Germinal center (tissue), 1 donor: ENCODE measurements at regions not wholly inside any gene's neighbourhood (a gene's known extent, or its start where the extent isn't known, plus 50 kb on each side); places are given as distances from the start of the nearest gene placed in this dataset.
A peak's percentile ranks its signal among the peaks of the same experiment; 100 is the strongest.

Source experiments
- DNase-seq: peaks from one replicate; pipeline ENCODE4 v3.0.0; 2012; ENCODE audit warnings: mixed read lengths, low spot score

DNA sequence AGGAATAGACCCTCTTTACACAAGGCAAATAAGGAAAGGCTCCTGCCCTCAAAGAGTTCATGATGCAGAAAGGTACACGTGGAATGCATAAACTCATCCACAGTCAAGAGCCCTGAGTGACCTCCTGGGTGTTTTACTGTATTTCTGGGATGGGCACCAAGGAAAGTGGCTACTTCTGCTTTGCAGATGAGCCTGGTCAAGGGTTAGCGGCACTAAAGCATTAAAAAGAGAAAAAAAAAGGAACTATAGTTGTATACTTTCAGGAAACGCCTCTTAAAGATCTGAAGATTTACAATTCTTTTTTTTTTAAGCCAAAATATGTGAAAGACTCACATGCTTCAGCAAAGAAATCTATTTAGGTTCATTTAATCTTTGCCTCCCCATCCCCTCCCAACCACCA is 366.2 kb upstream of the PDE4D start:
- DNase-seq, result no peak

DNA sequence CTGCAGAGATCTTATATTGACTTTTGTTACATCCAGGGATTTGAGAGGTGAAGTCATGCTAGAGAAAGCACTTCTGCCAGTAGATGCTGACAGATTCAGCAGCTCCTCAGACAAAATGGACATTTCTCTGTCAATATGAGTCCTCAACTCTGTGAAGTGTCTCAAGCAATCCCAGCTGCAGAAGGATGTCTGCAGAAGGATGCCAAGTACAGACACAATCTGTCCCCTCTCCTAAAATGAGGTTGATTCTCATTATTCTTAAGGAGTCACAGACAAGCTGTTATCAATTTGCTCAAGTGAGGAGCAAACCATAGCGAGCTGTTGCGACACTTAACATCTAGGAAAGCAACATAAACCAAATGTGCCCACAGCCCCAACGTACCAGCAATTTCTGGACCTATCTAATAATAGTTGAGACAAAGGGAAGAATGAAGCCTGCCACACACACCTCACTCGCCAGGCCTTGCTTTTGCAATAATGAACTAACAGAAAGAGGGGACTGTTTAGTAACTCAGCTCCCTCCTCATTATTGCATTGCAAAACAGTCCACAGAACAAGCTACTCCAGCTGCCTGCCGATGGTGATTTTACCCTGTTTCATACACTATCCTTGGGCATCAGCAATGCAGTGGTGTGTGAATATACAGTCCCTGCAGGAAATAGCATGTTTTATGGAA is 364.2 kb upstream of the PDE4D start:
- no peak for DNase-seq

DNA sequence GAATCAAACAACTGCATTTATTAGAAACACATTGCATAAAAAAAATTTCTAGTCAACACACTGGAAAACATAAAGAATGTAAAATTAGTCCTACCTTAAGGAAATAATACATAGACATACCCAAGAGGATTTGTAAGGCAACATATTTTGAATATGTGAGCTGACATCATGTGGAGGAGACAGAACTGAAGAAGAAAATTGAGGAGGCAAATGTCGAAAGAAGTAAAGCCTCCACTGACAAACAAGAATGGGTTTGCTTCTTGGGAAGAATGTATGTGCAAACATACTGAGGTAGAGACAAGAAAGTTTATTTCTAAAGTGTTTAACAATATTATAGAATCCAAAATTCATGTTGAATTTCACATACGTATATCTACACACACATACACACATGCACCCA is 363.0 kb upstream of the PDE4D start:
- no peak for DNase-seq

DNA sequence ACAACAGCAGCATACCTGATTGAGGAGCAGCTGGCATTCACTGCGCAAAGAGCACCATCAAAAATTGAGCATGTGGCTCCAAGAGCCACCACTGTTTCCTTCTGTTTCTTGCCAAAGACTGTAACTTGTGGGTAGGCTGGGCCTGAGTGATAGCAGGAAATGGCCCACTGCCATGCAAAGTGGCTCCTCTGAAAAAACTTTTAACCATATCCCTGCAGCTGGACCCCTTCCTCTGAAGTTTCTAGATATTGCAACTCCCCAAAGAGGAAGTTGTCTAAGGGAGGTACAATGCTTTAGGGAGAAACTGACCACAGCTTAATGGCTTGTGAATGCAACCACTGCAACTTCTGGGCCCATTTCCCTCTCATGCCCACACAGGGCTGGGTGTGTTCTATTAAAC is 355.4 kb upstream of the PDE4D start:
- peak; percentile 5 for DNase-seq

DNA sequence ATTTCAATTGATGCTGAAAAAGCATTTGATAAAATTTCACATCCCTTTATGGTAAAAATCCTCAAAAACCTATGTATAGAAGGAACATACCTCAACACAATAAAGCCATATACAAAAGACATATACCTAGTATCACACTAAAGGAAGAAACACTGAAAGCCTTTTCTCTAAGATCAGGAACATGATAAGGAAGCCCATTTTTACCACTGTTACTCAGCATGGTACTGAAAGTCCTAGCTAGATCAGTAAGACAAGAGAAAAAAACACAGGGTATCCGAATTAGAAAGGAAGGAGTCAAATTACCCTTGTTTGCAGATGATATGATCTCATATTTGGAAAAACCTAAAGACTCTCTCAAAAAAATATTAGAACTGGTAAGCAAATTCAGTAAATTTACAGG is 350.2 kb upstream of the PDE4D start:
- DNase-seq, result no peak

DNA sequence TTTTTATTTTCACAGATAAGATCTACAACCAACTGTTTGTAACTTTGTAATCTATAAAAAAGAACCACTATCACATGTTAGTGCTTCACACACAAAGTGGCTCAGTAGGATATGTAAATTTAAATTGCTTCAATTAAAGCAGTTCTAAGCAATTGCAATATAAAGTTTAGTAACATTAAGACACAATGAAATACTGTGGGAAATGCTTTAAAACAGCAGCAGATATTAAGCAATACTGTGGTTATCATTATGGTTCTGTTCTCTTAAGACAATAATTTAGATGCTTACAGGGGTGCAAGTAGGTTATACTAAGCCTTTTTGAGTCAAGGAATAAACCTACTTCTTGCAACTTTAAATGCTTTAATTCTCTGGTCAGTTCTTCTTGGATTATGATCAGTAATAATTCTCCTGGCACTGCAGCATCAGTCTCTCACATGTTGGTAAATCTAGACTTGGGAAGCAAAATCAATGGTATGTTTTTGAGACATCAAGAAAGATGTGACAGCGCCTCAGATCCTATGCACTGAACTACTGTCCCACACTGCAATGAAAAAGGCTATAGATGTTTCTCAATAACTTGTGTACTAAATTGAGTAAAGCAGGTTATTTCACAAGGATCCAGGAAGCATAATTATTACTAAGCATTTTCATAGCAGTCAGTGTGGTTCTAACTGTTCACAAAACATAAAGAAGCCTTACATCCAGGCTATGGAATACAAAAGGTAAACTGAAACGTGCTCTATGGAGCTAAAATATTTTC is 338.7 kb upstream of the PDE4D start:
- DNase-seq, result no peak

DNA sequence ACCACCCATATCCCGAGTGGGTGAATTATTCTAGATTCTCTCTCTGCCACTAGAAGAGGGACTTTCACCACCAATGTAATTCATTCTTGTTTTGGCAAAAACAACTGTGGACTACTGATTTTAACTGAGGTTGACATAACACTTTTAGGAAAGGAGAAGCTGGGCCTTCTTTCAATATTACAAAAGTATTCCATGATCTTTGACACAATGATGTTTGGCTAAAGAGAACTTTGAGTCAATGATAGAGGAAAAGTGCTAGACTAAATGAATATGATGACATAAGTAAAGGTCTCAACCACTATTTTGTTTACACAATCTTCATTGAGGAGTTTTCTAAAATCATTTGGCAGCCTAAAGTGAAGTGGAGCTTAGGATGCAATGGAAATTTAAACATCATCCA is 336.9 kb upstream of the PDE4D start:
- no peak for DNase-seq

DNA sequence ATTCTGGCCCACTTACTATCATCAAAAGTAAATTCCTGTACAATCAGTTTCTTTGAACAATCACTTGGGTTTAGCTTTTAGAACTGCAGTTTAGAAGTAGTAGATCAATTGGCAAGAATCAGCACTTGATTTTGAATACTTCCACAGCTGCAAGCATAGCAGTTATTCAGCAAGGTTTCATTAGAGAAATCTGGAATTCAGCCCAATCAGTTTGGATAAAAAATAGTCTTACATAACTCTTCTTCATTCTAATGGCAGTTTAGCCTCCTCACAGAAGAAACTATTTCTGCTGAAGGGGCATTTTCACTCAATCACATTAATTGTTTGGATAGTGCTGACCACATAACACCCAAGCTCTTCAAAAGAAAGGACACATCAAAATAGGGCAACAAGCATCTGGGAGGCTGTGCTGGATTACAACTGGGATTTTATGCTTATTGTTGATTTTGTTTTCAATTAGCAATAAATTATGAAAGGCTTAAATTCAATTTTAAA is 336.2 kb upstream of the PDE4D start:
- no peak for DNase-seq

DNA sequence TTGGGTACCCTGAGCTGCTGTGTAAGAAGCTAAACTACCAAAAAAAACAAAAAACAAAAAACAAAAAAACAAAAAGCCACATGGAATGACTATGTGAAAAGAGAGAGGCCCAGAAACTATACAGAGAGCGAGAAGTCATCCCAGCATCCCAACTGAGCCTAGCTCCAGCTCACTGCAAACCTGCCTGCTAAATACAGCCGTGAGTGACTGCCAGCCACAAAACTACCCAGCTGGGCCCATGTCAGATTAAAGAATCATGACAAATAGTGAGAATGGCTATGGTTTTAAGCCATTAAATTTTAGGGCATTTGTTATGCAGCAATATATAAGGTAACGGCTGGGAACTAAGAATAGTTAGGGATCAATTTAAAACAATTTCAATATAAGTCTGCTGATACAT is 335.1 kb upstream of the PDE4D start:
- no peak for DNase-seq

DNA sequence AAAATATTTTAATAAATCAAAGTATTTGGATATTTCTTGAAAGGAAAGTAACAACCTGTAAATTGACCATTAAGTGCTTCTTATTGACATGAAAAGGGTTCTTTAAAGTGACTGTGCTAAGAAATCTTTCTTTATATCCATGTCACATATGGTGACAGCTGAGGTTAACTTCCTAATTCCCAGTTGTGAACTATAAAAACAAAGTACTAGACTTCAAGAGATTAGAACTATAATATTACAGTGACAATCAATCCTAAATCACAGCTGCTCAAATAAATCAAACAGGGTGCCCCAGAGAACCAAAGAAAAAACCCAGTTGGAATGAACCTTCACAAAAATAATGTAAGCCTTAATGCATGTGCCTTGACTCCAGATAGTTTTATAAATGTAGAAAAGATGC is 332.6 kb upstream of the PDE4D start:
- DNase-seq, result no peak

DNA sequence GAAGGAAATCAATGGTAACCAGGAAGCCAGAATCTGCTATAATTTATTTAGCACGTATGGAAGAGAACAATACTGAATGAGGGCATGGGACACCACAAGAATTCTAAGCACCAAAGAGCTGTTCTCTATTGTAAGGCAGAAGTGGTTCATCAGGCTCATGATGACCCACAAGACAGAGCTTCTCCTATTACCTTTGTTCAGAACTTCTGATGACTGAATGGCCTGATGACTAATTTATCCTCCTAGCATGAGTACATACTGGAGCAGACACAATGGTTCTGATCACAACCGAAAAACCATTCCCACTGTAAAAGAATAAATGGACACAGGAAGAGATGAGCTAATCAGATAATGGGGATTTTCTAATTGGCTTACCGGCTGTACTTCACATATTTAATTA is 329.8 kb upstream of the PDE4D start:
- no peak for DNase-seq

DNA sequence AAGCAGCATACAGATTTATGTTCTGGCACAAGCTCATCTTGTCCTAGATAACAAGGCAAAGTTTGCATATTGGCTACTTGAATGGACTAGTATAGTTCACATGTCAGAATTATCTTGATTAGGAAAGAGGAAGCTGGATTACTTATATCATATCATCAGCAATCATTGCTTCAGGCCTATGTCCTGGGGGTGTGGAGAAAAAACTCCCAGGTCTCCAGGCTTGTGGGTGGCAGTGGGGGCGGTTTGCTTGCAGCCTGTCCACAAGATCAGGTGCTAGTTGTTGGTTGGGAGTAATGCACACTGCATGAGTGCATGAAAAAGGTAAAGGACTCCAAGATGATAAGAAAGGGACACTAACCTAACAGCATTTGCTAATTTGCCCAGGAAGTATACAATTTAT is 326.4 kb upstream of the PDE4D start:
- no peak for DNase-seq

DNA sequence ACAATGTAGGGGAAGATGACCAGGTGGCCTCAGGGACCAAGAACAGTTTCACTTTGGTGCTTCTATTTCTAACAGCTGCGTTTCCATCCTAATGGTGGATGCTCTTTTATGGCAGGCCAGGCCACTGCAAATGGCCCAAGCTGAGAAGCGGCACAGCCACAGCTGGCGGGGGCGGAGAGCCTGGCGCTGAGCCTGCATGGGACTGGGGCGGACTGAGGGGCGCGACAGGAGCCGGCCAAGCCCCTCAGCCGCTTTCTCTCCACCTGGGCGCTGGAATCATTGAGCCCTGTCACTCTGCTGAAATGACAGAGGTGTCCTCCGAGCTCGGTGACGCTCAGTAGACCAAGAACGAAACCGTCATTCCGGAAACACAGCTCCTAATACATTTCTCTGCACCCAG is 317.3 kb upstream of the PDE4D start:
- no peak for DNase-seq

DNA sequence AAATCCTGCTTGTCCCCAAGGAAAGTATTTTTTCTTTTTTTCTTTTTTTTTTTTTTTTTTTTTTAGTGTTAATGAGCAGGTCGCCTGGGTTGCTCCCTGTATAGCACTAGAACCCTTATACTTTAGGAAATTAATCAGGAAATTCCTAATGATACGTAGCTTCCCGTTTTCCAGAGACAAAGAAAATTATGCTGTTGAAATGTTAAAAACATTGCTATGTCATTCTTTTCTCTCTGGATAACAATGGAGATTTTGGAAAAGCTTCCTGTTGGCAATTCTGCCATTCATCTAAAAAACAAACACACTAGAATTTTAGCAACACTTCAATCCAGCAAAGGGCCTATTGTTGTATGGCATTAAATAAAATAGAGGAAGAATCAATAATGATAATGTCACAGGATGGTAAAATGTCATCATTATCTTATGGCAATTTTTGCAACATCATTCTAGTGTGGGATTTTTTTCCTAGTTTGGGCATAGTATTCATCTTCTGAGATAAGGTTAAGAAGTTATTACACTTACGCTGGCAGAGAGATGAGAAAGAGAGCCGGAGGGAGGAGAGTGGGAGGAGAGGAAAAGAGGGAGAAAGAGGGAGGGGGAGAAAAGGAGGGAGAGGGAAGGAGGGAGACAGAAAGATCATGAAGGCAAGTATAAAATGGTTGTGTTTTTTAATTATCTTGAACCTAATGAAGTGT is 315.8 kb upstream of the PDE4D start:
- no peak for DNase-seq

DNA sequence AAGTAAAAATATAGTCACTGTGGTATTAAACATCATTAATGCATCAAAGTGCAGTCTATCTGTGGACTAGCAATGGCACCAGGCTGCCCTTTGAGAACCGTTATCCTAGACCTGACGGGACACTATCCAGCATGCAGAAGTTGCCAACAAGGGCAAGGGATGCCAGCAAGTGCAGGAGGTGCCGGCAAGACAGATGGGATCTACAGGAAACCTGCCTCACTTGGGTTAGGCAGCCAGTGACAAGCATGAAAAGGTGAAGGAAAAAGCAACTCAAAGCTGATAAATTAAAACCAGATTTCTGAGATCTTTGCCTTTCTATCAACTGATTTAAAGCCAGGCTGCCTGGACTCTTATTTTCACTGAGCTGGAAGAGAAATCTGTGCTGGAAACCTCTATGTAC is 315.2 kb upstream of the PDE4D start:
- no peak for DNase-seq

DNA sequence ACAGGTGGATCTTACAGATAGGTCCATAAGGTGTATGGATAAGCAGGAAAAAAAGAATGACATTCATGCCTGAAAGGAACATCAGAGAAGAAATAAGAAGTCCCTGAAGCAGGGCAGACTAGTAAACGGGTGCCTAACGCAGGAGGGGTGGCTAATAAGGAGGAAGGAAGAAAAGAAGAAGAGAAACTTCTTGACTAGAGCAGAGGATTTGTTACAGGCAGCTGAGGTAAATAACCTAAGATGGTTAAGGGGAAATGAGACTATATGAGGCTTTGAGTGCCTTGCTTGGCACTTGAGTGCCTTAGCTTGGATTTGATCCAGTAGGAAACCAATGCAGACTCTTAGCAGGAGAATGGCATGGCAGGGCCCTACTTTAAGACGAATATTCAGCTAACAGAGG is 313.5 kb upstream of the PDE4D start:
- DNase-seq, result peak; percentile 44

DNA sequence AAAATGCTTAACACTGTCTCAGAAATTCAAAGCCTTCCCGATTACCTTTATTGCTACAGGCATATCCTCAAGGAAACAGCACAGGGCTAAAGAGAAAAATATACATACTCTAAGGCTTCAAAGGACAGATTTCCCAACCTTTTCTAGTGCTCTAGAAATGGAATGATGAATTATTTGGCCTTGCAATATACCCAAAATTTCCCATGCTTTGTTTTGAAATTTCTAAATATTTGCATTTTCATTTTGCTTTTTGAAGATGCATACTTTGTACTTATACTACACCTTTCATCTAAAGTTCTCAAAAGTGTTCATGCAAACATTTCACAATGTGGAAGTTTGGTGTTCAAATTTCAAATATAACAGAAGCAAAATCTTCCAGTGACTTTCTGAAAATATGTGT is 312.7 kb upstream of the PDE4D start:
- DNase-seq, result no peak

DNA sequence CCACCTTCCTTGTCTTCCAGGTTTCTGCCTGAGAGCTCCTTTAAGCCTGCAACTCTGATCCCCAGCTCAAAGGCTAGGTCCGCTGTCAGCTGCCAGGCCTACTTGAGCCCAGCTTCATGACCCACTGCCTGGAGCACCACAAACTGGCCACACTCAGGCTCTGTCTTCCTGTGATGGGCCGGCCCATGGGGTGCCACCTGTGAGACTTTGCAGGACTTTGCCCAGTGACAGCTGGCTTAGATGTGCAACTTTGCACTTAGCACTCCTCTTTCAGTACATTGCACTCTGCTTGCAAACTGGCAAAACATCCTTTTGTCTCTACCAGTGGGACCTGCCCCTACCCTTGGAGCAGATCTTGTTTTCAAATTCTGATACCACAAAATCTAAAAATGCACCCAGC is 311.5 kb upstream of the PDE4D start:
- no peak for DNase-seq

DNA sequence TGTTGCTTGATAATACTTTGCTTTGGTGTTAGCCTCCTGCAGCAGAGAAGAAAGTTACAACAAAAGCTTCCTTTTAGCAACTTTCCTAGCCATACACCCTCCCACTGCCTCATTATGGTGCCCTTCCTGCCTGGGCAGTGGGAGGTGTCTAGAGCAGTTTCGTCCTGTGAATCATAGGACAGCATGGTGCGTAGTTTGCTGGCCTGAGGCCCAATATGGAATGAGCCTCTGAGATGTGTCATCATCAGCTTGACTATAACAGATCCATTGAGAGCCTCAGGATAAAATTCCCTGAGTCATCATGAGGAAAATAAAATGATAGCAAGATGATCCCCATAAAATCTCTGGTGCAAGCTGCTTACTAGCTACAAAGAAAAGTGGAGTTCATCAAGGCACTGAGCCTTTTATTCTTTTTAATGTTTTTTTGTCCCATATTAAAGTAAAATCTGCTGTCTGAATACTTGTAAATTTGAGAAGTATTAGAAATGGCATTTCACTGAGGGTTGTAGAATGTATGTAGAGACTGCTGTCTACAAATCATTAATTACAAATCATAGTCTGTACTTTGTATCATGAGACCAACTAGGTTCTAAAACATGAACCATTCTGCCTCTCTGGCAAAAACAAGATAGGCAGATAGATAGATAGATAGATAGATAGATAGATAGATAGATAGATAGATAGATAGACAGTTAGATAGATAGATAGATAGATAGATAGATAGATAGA is 303.0 kb upstream of the PDE4D start:
- no peak for DNase-seq

DNA sequence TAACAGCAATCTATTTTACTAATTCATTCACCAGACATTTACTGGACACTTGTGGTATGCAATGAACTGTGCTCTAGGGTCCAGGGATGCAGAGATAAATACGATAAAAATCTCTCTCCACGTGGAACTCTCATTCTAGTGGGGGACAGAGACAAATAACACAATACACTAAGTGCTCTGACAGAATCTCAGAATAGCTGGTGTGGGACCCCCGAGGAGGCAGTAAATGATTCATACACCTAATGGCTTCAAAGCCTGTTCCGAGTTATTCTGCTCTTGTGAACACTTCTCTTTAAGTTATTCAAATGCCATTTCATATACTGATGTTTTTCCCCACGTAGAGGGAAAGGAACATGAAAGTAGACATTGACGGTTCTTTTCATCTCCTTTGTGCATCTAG is 302.0 kb upstream of the PDE4D start:
- no peak for DNase-seq

DNA sequence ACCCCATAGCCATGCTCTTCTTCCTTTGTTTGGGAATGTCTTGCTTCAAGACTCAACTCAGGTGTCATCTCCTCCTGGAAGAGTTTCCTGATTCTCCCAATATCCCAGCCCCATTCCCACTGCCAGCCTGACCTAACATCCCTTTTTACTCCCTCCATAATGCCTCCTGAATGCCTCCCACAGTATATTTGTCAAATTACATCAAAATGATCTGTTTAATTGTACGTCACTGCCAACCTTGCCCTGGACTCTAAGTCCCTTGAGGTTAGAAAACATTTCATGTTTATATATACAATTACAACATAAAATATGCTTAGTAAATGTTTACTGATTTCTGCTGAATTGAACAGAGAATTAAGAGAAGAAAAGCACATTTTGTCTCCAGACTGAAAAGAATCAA is 301.6 kb upstream of the PDE4D start:
- DNase-seq, result no peak

DNA sequence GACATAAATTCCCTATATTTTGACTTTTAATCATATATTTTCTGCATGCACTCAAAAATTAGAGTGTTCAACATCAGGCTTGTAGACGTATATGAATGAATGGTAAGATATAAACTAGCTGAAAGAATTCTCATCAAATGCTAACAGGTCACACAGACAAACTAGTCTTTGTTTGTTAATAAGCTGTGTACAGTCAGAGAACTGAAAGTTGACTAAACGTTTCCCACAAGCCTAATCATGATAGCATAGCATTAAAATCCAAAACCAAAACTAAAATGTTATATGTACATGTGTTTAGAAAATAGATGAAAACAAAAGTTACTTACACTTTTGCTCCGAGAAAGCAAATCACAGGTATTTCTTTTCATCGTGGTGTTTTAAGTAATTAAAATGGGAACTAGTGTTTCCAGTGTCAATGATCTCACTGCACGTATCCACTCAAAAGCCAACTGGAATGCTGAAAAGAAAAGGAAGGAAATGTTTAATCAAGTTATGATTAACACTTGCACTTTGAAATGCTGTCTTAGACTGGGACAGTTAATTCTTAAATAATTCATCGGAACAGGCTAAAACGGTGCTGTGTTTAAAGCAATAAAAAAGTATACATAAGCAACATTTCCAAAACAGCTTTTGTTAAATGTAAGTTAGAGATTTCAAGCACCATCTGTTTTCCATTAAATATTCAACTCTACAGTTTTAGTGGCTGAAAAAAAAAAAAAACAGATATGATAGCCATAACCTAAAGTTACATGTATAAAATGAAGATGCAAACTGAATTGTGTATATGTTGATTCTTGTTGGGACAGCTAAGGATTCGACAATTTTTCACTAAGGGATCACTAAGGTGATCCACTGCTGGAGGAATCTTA is 291.9 kb upstream of the PDE4D start:
- DNase-seq, result no peak
